Fibroblast of upper back skin (primary cell): ENCODE measurements at regions not wholly inside any gene's neighbourhood (a gene's known extent, or its start where the extent isn't known, plus 50 kb on each side); places are given as distances from the start of the nearest gene placed in this dataset.

Source experiments
- DNase-seq: peaks from one replicate; pipeline ENCODE4 v3.0.0-alpha.2; 2013

DNA sequence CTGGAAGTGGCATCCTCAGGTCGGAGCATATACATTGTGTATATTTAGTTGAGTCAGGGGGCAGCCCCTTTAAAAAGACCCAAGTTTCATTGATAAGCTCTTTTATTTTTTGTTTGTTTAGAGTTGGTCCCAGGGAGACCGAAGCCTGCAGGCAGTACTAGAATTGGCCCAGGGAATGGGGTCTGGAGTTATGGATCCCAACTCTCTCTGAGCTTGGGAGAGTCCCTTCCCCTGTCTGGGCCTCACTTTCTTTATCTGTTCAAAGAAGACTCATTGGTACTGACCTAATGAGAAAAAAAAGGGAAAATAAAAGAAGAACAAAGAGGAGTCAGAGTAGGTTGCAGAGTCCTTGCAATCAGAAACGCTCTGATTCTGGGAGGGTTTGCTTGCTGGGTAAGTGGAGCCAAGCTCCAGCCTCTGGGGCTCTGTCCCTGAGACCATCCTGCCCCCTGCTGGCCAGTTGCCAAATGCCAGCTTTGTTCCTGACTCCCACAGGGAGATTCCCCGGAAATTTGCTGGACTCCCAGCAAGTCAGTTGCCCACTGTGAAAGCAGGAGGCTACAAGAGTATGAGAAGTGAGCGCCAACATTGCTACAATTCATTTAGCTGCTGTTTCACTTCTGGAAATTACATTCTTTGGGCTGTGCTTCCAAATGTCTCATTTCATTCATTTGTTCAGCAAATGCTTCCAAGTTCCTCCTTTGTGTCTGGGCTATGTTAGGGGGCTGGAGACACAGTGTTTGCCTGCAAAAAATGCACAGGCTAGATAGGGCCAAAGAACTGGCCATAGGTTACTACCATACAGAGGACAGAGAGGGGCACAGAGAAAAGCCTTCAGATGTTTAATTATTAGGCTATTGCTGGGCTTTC is 156.2 kb downstream of the MELK start:
- peak; percentile 52 for DNase-seq

DNA sequence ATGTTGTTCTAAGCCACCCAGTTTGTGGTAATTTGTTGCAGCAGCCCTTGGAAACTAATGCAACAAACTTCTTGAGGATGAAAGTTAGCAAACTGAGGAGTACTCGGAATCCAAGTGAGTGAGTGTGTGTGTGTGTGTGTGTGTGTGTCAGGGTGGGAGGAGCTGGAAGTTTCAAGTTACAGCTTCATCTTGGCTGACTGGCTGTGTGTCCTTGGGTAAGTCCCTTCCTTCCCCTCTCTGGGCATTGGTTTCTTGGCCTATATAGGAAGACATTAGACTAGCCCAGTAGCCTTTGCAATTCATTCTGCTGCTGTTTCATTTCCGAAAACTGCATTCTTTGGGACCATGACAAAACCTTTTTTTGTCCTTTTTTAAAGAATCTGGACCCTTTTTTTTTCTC is 157.2 kb downstream of the MELK start:
- no peak for DNase-seq

DNA sequence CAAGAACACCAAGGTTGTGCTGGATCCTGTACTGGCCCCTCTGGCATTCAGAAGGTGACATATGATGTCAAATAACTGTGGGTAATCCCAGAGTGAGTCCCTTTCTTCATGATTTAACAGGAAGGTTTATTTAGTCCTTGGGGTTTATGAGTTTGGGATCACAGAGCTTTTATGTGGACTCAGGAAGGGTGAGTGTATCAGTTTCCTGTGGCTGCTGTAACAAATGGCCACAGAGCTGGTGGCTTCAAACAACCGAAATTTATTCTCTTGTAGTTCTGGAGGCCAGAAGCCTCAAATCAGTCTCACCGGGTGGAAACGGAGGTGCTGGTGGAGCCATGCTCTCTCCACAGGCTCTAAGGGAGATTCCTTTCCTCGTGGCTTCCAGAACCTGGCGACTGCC is 157.7 kb downstream of the MELK start:
- DNase-seq, result no peak

DNA sequence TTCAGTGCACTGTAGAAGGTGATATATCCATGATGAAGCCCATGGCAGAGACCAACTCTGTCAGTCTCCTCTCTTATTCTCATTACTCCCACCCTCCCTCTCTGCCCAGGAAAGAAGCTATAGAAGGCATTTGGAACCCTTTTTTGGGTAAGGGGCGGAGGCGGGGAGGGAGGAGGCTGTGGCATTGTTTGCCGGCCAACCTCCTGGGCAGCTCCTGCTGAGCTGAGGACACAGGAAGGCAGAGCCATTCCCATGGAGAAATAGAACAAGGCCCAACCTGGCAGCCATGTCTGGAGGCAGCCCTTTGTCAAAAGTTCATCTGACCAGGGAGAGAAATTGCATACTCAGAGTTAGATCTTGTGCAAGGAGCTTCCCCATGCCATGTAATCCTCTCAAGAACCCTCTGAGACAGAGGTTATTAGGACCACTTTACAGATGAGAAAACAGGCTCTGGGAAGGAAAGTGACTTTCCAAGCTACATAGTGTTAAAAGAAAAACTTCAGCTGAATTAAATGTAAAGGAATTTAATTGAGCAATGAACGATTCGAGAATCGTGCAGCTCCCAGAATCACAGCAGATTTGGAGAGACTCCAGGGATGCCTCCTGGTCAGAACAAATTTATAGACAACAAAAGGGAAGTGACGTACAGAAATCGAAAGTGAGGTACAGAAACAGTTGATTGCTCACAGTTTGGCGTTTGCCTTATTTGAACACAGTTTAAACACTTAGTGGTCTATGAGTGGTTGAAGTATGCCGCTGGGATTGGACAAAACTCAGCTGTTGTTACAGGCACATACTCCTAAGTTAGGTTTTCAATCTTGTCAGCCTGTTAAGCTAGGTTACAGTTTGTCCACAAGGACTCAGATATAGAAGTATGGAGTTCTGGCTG is 158.6 kb downstream of the MELK start:
- DNase-seq, result no peak

DNA sequence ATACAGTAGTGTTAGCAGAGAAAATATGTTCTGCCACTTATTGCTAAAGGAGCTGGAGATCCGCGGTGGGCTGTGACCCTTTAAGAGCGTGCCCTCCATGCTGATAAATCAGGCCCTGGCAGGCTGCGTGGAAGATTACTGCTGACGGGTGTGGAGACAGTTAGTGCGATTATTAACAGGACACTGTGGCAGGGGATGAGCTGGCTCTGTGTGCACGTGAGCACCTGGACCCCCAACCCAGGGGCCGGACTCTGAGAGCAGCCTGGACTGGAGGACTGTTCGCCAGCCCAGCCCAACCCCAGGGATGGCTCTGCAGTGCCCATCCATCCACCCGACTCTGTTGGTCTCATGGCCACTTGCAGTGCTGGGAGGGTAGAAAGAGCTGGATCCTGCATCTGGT is 162.0 kb downstream of the MELK start:
- no peak for DNase-seq

DNA sequence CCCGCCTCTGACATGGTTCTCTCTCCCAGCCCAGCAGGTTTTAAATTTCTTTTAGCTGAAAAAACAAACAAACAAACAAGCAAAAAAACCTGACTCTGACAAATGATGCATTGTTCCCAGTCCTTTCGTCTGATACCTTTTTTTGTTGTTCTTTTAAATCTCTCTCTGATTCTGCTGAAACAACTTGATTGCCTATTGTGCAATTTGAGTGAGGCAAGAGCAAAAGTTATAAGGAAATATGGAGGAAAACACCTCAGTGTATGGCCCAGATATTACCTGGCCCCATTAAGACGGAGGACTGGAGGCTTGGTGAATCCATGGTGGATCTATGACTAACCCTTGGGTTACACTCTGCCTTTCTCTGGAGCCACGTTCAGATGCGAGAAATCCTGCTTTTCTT is 164.0 kb downstream of the MELK start:
- no peak for DNase-seq

DNA sequence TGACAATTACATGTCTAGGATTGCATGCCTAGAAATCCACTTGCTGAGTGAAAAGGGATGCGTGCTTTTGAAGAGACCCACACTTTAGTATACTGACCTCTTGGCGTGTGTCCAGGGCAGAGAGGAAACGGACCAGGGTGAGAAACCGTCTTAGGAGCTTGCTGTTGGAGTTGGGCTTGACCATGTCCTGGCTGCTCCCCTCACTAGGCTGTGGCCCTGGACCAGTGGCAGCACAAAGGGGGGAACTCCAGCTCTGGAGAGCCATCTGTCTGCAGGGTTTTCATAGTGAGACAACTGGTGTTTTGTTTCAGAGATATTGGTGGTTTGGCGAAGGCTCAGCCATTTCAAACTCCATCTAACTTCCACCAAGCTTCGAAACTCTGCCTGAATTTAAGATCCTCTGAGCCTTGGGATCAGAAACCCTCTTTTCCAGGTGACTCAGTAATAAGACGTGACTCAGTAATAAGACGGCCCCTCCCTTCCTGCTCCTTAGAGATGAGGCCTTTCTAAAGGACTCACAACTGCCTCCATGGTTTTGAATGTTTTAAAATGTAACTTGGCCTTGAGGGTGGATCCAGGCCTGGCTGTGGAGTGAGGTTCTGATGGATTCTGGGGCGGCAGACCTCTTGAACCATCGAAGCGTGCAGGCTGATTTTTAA is 165.8 kb downstream of the MELK start:
- peak; percentile 26 for DNase-seq

DNA sequence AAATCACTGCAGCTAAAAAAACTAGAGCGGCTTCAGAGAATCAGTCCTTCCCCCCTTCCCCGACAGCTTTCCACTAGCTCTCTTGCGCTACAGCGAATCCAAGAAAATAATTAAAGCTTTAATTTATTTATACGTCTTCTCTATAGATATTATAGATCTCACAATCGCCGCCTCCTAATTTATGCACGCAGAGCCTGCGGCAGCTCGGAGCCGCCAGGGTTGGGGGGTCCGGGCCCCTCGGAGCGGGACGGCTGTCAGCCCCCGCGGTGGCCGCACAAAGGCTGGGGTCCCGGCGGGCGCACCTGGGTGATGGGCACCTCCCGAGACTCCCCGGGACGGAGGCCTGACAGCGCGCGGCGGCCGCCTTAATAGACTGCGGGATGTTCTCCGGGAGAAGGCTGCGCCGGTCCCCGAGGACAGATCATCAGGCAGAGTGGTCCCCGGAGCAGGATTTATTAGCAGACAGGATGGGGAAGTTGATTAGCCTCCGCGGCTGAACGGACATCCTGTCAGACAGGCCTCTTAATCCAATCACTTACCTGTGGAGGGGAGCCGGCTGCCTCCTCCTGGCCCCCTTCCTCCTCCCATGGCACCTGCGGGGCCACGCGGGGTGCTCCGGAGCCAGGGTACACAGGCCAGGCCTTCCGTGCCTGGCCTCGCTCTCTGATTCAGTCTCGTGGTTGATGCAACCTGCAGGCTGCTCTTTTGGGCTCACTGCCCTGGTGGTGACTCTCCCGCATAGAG is 166.8 kb downstream of the MELK start:
- no peak for DNase-seq

DNA sequence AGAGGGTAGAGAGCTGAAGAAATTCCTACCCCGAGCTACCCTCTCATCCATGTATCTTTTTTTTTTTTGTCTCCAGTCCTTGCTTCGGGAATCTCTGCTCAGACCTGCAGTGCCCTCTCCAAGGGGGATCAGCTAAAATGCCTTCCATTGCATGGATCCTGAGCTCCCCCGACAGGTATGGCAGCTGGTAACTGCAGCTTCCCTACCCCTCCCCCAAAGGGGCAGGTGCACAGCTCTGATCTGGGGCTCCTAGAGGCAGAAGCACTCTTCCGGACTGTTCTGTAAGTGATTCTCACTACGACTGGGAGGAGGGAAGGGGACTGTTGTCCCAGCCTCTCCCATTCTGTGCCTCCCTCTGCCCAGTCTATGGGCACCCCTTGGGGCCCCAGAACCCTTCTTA is 169.6 kb downstream of the MELK start:
- DNase-seq, result no peak

DNA sequence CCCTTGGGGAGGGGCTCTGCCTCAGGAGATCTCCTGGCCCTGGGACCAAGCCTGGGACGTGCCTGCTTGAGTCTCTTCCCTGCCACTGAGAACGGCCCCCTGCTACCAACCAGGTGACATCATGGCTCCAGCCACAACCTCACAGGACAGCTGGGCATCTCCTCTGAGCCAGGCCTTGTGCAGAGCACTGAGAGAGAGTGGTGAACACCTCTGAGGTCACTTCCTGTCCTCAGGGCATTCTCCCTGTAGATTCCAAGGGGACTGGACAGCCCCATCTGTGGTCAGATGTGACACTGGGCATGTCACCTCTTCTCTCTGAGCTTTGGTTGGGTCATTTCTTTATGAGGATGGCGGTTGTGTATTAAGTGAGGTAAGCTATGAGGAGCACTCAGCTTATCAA is 172.0 kb downstream of the MELK start:
- no peak for DNase-seq

DNA sequence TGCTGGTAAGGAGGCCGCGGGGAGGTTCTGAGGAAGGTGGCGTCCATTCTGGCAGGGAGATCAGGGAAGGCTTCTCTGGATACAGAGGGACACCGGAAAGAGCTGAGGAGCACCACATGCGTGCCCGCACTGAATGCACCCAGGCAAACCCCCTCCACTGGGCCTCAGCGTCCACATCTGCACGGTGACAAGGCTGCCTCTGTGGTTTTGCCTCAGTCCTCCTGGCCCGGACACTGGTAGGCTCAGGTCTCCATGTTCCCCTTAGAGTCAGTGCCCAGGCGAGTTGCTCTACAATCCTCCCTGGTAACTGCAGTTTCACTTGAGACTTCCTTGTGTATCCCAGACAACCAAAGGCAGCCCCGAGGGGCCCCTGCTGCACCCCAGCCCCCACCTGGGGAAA is 173.3 kb downstream of the MELK start:
- DNase-seq, result no peak

DNA sequence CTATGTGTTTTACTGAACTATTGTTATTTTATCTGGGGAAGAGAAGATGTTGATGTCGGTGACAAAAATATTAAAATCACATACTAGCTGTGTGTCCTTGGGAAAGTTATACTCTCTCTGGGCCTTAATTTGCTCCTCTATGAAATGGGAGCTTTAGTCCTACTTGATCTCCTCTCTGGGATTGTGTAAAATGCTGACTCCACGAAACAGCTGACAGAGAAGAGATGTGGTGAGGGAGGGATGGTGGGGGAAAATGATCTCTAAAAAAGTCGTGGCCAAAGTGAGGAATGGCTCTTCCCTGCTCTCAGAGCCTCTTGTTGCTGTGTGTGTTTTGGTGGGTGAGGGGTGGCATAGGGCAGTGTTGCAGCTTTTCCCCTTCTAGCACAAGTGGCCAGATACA is 173.7 kb downstream of the MELK start:
- no peak for DNase-seq

DNA sequence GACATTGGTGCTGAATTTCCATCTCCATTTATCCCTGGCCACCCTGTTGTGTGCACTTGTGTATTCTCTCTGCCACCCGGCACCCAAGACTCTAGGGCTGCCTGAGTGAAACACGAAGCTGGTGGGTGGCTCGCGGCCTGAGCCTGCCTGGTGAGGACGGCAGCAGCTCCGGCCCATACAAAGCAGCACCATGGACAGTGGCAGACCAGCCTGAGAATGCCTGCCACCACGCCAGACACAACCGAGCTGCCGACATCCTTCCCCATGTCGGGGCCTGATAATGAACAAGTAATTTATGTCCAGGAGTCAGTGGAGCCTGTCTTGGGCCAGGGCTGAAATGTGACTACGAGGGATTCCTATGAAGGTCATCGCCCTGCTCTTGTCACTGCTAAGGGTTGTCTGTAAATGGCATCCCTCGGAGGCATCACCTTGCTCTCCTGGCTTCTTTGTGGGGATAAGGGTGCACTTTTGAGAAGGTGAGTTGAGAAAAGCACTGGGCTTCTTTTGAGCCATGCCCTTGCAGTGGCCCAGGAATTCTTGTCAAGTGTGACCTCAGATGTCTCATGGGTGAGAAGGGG is 175.7 kb downstream of the MELK start:
- peak; percentile 43 for DNase-seq

DNA sequence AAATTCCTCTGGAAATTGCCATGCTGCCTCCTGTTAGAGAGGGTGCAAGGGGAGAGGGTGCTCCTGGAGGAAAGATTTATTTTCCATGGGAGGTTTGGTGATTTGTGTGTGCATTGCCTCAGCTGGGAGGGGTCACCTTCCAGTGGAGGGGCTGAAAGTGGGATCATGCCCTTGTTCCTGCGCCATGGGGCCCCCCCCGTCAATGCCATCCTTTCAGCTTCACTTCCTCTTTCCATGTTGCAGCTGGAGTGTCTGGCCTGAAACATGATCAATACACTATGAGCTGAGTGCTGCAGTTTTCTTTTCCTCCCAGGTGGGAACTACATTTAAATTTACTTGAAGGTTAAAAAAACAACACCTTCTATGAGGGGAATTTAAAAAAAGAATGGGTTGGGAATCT is 176.8 kb downstream of the MELK start:
- DNase-seq, result no peak

DNA sequence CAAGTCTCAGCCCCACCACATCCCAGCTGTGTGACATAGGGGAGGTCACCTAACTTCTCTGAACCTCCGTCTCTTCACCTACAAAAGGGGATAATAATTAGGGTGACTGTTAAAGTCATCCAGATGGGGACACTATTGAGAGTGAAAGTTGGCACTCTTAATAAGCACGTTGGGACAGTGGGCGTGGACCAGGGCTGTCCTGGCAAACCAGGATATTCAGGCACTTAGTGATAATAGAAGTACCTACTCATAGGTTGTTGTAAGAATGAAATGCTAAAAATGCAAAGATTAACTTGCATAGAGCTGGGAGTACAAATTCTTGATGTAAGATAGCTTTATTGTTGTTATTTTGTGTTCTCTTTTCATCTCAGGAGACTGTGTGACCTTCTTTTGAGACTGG is 177.9 kb downstream of the MELK start:
- DNase-seq, result no peak

DNA sequence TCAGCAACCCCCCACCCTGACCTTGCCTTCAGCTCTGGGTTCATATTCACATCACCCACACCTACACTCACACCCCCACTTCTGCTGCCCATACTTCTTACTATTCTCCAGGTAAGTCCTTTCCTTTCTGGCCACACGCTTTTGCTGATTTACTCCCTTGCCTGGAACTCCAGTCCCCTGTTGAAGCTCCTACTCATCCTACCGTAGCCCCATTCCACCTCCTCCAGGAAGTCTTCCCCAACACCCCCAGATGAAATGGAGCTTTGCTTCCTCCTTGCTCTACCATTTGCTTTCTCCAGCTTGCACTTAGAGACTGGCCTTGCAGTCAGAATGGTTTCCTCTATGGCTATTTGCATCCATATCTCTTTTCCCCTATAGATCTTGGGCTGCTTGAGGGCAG is 182.3 kb downstream of the MELK start:
- DNase-seq, result no peak

DNA sequence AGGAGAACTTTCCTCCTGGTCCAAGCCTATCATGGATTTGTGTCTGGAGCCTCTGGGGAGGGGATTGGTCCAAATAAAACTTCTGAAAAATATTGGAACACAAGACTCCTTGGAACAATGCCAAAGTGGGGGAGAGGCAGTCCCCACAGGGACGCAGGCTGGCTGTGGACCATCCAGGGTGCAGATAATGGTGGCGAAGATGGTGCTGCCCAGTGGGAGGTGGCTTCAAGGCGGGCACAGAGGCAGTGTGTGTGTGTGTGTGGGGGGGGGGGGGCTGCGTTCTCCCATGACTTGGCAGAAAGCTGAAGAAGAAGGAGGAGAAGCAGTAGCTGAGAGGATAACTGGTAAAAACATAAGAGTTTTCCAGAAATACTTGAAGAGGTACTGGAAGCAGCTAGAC is 186.4 kb downstream of the MELK start:
- DNase-seq, result no peak

DNA sequence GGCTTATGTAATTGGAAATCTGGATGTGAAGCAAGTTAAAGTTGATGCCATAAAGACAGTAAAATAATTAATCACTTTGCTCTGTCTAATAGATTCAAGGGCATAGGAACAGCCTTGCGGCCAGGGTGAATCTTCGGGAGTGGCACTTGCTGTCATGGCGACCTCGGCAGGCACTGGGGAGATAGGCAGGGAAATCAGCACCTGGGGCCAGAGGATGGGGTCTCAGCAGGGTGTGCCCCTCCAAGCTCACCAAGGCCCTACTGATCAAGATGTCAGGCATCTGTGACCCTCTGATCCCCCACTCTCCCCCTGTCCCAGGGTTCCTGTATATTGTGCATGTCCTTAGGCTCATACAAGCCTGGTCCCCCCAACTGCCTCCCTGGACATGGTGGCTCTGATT is 187.3 kb downstream of the MELK start:
- DNase-seq, result no peak

DNA sequence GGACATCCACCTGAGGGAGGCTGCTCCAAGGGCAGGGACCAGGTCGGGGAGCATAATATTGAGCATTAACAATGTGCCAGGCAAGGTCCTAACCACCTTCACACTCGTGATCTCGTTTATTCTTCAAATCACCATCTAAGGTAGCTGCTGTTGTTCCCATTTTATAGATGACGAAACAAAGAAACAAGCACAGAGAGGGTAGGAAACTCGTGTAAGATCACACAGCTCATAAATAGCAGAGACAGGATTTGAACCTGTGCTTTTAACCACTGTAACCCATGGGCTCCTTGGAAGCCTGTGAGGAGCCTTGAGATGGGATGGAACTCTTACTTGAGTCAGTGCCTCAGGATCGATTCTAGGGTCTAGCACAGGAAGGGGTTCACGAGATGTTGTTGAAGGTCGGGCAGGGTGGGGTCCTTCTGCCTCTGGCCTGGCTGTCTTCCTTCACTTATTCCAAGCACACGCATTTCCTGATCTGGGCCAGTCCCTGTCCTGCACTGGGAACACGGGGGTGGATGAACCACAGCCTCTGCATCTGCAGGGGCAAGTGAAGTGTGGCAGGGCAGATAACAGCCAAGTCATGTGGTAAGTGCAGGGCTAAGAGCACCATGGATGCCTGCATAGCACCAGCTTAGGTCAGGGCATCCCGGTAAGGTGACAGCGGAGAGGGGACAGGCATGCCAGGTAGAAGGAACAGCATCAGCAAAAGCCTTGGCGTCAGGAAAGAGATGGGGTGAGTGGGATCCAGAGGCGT is 188.1 kb downstream of the MELK start:
- no peak for DNase-seq

DNA sequence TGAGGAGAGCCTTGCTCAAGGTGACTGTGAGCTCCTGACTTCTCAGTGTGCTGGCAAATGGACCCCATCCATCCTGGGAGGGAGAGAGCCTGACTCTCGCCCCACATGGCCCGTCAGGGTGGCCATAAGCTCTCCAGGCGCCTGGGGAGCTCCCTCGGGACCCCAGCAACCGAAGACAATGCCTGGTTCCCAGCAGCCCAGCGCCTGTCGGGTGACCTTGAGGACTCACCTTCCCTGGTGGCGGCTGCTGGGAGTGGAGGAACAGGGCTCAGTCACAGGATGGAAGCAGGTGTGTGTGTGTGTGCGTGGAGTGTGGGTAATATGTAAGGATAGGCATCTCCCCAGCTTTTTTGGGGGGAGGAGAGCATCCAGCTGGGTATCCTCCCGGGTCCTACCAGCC is 190.3 kb downstream of the MELK start:
- no peak for DNase-seq

DNA sequence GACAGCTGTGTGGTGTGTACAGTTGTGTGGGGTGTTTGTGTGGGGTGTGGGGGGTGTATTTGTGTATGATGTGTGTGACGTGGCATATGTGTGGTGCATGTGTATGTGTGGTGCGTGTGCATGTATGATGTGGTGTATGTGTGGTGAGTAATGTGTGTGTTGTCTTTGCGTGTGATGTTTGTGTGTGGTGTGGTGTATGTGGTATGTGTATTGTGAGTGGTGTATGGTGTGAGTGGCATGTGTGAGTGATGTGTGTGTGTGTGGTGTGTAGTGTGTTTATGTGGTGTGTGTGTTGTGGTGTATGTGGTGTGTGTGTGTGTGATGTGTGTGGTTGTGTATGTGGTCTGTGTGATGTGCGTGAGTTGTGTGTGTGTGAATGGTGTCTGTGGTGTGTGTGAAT is 191.1 kb downstream of the MELK start:
- DNase-seq, result no peak
